ENCODE measurements at regions not wholly inside any gene's neighbourhood (a gene's known extent, or its start where the extent isn't known, plus 50 kb on each side); places are given as distances from the start of the nearest gene placed in this dataset.

- no peaks in the 10 kb centered on the region for H3K4me1 ChIP-seq
- no peak for DNase-seq
- no peak overlapping the region for H3K27ac ChIP-seq
- no peak overlapping the region for H3K4me3 ChIP-seq
- H3K36me3 ChIP-seq: no peaks in the 10 kb centered on the region
- H3K27me3 ChIP-seq: peaks cover 0 to 28% (median 11%) of the 10 kb centered on the region in 7 donors
- WGBS, 2 donors: 95 to 97% methylated on average over 2 of the region's 2 CpGs
- H3K9me3 ChIP-seq: peaks cover 0 to 22% (median 3%) of the 10 kb centered on the region in 11 donors
- ATAC-seq: no peak
- intact Hi-C loops (cut with DNase I): no loop called here
- TF ChIP-seq CTCF (IDR thresholded peaks at IDR 0.05): no peak
Observed at GRCh38 chr10:125553091-125553490, 129.9 kb downstream of the TEX36 start.

GRCh38 chr10:125551247-125551646 lies 131.7 kb downstream of the TEX36 start:
- H3K36me3 ChIP-seq: no peaks in the 10 kb centered on the region
- no peak overlapping the region for H3K27ac ChIP-seq
- peaks cover 0 to 22% (median 3%) of the 10 kb centered on the region in 11 donors for H3K9me3 ChIP-seq
- no peak for TF ChIP-seq CTCF (IDR thresholded peaks at IDR 0.05)
- intact Hi-C loops (cut with DNase I): no loop called here
- DNase-seq (no peak), ATAC-seq (no peak)
- H3K4me1 ChIP-seq: no peaks in the 10 kb centered on the region
- no peak overlapping the region for H3K4me3 ChIP-seq
- 88 to 90% methylated on average over 4 of the region's 4 CpGs for WGBS, 2 donors
- peaks cover 0 to 25% (median 3%) of the 10 kb centered on the region in 7 donors for H3K27me3 ChIP-seq

GRCh38 chr10:125550362-125550761 lies 132.6 kb downstream of the TEX36 start:
- H3K4me1 ChIP-seq: no peaks in the 10 kb centered on the region
- H3K27me3 ChIP-seq: peaks cover 0 to 22% (median 0%) of the 10 kb centered on the region in 7 donors
- intact Hi-C loops (cut with DNase I): no loop called here
- peaks cover 0 to 22% (median 3%) of the 10 kb centered on the region in 11 donors for H3K9me3 ChIP-seq
- no peak overlapping the region for H3K4me3 ChIP-seq
- WGBS, 2 donors: 57 to 70% methylated on average over 3 of the region's 3 CpGs
- ATAC-seq (no peak), DNase-seq (no peak)
- no peak for TF ChIP-seq CTCF (IDR thresholded peaks at IDR 0.05)
- H3K36me3 ChIP-seq: no peaks in the 10 kb centered on the region
- no peak overlapping the region for H3K27ac ChIP-seq

DNA sequence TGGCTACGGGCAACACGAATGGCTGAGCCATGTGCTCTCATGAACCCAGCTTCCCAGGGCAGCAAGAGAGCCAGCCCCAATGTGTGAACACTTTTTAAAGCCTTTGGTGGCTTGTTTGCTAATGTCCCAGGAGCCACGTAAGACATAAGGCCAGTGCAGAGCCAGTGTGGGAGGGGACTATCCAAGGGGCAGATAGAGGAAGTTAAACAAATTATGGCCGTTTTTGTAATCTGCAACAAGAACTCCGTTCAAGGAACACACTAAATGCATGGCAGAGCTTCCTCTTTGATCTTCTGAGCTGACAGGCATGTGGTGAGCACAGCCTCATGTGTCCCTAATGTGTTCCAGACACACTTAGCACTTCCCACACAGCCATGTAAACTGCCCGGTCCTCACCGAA lies 133.3 kb downstream of the TEX36 start:
- no peak for ATAC-seq
- H3K36me3 ChIP-seq: no peaks in the 10 kb centered on the region
- H3K27me3 ChIP-seq: peaks cover 0 to 23% (median 0%) of the 10 kb centered on the region in 7 donors
- intact Hi-C loops (cut with DNase I): no loop called here
- no peak for DNase-seq
- peaks cover 0 to 22% (median 3%) of the 10 kb centered on the region in 11 donors for H3K9me3 ChIP-seq
- no peak overlapping the region for H3K4me3 ChIP-seq
- TF ChIP-seq CTCF (IDR thresholded peaks at IDR 0.05): no peak
- WGBS, 2 donors: 44 to 59% methylated on average over 7 of the region's 7 CpGs
- no peak overlapping the region for H3K27ac ChIP-seq
- no peaks in the 10 kb centered on the region for H3K4me1 ChIP-seq
